Right renal pelvis (tissue), 4 donors: ENCODE measurements at regions not wholly inside any gene's neighbourhood (a gene's known extent, or its start where the extent isn't known, plus 50 kb on each side); places are given as distances from the start of the nearest gene placed in this dataset.

ENCODE experiments used
- DNase-seq, 4 donors: peaks; one replicate each; pipeline ENCODE4 v3.0.0-alpha.2; 2013; ENCODE audit warnings: low read depth in 4 of 4, low spot score in 3 of 4, missing footprints in 1 of 4

DNA sequence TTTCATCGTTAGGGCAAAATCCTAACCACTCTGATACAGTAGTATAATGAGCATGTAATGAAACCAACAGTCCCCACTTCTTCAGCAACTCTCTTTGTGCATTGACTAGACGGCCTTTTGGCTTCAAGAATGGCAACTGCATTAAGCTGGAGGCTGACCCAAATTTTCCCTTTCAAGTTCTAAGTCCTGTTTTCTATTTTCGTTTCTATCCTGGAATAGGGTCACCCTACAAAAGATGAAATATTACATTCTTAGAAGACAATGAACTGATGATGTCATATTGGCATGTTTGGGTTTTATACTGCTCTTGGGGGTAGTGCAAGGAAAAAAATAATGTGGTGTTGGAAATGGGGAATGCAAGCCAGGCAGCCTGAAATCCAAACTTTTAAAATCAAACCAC lies 254.4 kb downstream of the ETAA1 start:
- no peak for DNase-seq

- DNase-seq = no peak
Observed at GRCh38 chr2:67652679-67653078, 255.5 kb downstream of the ETAA1 start.

- no peak for DNase-seq
Observed at GRCh38 chr2:67656875-67657274, 259.7 kb downstream of the ETAA1 start.

DNA sequence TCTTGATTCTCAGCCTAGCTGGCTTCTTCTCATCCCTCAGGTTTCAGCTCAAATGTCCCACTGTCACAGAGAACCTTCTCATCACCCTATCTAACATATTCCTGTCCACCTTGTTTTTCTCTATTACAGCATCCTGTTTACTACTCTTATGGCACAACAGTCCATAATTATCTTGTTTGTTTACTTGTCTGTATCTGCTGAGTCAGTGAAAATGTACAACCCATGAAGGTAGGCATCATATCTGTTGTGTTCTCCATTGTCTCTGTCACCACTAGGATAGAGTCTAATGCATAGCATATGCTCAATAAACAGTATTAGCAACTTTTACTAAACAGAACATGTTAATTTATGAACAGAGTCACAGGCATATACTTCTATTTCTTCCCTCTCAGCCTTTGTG lies 261.7 kb downstream of the ETAA1 start:
- DNase-seq = no peak

DNA sequence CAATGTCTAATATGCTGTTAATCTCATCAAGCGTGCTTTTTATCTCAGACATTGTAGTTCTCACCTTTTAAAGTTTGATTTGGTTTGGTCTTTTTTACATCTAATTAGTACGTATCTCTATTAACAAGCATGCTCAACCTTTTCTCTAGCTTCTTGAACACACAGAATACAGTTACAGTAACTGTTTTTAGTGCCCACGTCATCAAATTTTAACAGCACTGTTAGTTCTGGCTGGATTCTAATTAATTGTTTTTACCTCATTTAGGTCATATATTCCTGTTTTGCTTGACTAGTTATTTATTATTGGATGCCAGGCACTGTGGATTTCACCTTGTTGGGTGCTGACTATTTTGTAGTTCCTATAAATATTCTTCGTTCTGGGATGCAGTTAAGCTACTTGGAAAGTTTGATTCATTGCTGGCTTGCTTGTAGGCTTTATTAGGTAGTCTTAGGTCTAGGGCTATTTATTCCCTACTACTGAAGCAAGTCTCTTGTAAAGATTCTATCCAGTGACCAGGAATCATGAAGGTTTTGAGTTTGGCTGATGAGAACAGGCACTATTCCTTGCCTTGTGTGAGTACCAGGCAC lies 263.0 kb downstream of the ETAA1 start:
- DNase-seq = no peak

DNA sequence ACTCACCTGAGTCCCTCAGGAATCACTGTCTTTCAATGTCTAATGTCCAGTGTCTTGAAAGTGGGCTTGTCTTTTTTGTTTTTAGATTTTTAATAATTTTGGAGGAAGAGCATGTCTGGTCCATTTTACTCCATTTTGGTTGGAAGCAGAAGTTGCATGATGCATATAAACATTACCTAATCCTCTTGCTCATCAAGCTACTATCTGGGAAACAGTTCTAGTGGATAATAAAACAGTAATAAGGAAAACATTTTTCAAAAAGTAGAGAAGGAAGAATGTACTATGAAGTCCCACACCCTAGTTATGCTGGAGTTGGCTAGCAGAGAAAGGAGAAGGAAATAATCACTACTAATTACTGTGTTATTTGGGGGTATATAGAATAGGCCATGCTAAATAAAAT lies 263.7 kb downstream of the ETAA1 start:
- DNase-seq = no peak

- DNase-seq = no peak
Observed at GRCh38 chr2:67662222-67662621, 265.1 kb downstream of the ETAA1 start.

- DNase-seq = no peak
Observed at GRCh38 chr2:67663776-67664175, 266.6 kb downstream of the ETAA1 start.

GRCh38 chr2:67666386-67667053 lies 269.4 kb downstream of the ETAA1 start:
- DNase-seq = no peak

GRCh38 chr2:67667054-67667908 lies 270.1 kb downstream of the ETAA1 start:
- no peak for DNase-seq

- no peak for DNase-seq
Observed at GRCh38 chr2:67668538-67668937, 271.4 kb downstream of the ETAA1 start.

DNA sequence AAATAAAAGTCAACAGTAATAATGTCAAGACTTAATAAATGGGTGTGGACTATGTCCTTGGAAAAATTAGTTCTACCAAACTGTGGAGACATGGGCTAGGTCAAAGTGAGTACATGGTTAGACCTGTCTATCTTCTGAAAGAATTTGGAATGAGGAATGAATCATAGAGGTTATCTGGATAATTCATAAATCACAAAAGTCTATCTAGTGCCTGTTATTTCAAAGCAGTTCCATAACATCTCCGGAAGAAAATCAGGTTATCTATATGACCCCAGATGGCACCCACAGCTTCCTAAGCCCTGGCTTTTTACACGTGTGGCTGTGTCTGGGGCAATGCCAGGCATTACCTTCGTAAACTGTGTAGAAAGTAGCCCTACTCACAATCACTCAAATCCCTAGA lies 272.0 kb downstream of the ETAA1 start:
- no peak for DNase-seq

GRCh38 chr2:67669766-67670165 lies 272.6 kb downstream of the ETAA1 start:
- no peak for DNase-seq

DNA sequence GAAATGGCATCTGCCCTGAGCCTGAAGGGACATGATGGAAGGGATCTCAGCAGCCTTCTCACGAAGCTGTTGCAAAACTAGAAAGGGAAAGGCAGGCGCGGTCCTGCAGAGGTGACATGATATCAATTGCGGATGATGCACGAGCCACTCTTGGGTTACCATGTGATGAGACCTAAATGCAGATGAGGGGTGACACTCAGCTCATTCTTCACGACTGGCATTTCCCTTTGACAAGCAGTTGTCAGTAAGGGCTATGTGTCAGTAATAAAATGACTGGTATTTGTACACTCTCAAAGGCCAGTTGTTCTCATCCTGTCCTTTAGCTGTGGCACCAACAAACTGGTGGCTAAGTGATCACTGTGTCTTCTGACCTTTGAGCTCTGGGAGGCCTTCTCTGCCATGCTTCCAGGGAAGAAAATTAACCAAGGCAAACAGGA lies 273.6 kb downstream of the ETAA1 start:
- DNase-seq = no peak

- DNase-seq = no peak
Observed at GRCh38 chr2:67671464-67672450, 274.6 kb downstream of the ETAA1 start.

- DNase-seq = no peak
Observed at GRCh38 chr2:67674668-67675067, 277.5 kb downstream of the ETAA1 start.

GRCh38 chr2:67684991-67685390 lies 287.9 kb downstream of the ETAA1 start:
- no peak for DNase-seq

DNA sequence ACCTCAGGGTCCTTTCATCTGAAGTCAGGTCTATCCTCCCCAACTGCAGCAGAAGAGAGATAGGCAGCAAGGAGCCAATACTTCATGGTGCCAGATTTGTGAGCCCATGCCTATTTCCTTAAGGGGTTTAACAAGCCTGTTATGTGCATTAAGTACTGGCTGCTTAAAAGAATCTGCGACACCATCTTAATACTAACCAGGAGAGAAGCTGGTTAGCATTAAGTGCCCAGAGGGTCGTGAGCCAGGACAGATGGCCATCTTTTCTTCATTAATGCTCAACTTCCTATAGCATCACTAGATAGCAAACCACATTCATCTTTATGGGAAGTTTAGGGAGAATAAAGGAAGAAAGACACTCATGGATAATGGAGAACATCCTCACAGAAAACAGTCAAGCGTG lies 289.1 kb downstream of the ETAA1 start:
- DNase-seq = no peak

- no peak for DNase-seq
Observed at GRCh38 chr2:67689186-67689585, 292.1 kb downstream of the ETAA1 start.

DNA sequence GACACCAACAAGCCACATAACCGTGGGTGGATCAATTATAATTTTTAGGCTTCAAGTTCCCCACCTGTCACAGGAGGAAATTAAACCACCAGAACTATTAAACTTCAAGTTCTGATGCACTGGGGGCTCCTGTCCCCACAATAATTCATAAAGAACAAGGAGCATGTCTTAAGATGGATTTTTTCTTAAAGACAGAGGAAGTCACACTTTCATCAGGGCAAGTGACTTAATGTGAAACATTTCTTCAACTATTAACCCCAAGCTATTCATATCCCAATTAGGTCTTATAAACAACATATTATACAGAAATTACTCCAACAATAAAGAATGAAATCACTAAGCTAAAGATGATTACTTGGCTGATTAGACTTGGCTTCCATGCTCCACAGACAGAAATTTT lies 292.5 kb downstream of the ETAA1 start:
- no peak for DNase-seq

- DNase-seq = peak in 1 of 4 donors; percentile 31
Observed at GRCh38 chr2:67694445-67694844, 297.3 kb downstream of the ETAA1 start.
